LNCAP (cell line): ENCODE measurements at regions not wholly inside any gene's neighbourhood (a gene's known extent, or its start where the extent isn't known, plus 50 kb on each side); places are given as distances from the start of the nearest gene placed in this dataset.

Experiments used
- TF ChIP-seq, protein P1 (sequence below): fragments of 450-650 bp; IDR thresholded peaks from 2 replicates; pipeline ENCODE4 v1.5.1; 2017; ENCODE audit warnings: mild to moderate bottlenecking

DNA sequence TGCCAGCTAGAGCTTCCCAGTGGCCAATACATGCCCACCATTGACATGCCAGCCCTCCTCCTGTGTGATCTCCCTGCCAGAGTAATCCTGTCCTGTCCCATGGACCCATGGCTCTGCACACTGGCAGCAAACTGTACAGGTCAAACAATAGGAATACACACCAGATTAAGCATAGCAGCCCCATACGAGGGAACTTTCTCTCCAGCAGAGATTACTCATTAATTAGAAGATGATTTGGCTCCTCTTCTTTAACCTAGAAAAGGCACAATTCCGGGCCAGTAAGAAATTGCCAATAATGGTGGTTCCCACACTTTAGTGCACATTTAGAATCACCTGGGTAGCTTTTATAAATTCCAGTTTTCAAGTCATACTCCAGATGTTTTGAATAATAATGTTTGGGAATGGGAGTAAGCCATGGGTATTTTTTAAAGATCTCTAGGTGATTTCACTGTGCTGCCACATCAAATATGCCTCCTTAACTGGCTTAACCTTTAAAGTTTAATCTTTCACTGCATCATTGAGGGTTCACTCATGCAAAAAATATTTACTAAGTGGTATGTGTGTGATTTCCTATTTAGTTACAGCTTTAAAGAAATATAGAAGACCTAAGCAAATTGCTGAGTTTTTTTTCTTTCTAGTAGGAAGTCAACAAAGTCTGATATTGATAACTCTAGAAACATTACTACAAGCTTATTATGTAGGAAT lies 277.6 kb upstream of the NWD2 start:
- TF ChIP-seq, protein P1, sequence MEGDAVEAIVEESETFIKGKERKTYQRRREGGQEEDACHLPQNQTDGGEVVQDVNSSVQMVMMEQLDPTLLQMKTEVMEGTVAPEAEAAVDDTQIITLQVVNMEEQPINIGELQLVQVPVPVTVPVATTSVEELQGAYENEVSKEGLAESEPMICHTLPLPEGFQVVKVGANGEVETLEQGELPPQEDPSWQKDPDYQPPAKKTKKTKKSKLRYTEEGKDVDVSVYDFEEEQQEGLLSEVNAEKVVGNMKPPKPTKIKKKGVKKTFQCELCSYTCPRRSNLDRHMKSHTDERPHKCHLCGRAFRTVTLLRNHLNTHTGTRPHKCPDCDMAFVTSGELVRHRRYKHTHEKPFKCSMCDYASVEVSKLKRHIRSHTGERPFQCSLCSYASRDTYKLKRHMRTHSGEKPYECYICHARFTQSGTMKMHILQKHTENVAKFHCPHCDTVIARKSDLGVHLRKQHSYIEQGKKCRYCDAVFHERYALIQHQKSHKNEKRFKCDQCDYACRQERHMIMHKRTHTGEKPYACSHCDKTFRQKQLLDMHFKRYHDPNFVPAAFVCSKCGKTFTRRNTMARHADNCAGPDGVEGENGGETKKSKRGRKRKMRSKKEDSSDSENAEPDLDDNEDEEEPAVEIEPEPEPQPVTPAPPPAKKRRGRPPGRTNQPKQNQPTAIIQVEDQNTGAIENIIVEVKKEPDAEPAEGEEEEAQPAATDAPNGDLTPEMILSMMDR: no peak

DNA sequence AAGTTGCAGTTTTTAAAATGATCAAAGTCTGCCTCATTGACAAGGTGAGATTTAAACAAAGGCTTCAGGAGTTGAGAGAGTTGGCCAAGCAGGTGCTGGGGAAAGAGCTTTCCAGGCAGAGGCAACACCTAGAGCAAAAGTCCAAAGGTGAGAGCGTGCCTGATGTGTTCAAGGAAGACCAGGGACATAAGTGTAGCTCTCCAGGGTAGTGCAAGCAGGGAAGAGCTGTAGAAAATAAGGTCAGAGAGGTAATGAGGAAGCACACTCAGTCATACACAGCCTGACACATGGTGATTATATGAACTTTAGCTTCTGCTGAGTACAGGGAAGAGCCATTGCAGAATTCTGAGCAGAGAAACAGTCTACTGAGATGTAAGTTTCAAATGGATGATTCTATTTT lies 265.0 kb upstream of the NWD2 start:
- TF ChIP-seq, protein P1: no peak

DNA sequence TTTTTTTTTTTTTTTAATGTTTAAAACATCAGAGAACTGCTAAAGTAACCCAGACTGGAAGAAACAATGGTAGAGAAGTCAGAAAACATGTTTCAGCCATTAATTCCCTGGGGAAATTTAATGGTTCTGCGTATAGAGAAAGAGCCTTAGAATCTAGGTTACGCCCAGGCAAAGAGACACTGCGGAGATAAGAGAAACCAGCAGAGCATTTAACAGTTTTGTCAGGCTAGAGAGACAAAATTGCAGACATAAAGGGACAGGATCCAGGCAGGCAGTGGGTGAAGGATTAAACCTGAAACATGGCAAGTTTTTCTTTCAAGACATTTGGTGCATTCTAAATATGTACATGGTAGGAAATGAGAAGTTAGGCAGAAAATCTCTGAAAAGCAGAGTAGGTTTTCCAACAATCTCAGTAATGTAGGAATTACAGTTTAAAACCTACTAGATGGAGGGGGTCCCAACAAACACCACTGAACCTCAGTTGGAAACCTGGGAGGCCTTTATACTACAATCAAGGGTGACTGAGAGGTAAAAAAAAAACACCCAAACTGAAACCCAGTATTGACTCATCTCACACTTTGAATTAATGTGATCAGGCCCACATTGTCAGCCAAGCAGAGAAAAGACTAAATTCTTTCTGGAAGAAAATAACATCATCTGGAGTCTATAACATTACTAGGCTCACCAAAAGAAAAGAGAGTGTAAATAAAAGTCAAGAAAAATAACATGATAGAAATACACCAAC lies 254.2 kb upstream of the NWD2 start:
- TF ChIP-seq, protein P1: no peak

DNA sequence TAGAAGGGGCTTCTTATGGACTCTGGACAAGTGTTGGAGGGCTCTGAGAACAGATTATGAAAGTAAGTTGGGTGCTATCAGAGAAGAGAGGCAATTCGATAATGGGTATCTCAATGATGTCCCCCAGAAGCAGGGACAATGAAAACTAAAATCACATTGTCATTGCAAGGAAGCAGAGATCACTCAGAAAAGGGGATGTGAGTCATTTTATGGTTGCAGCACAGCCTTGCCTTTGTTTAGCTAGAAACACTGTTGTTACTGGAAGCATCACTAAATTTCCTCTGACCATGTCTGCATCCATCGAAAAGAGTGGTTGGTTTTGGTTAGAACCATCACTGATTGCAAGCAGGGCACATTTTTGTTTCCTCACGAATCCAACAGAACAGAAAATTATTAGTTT lies 246.8 kb upstream of the NWD2 start:
- TF ChIP-seq, protein P1: no peak

DNA sequence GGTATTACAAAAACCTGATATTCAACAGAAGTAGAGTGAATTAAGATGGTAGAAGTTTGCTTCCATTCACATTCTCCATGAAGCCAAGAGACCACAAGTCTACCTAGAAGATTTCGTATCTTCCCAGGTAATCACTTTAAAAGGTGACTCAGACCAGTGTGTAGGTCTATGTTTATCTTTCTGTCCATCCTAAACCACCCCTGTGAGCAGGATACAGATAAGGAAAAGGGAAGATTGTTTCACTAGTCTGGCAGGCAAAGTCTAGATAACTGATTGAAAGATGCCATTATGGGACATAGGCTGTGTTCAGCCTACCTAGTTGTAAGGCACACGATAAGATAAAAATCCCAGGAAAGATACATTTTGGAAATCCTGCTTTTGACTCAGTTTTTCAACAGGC lies 244.3 kb upstream of the NWD2 start:
- TF ChIP-seq, protein P1: no peak

DNA sequence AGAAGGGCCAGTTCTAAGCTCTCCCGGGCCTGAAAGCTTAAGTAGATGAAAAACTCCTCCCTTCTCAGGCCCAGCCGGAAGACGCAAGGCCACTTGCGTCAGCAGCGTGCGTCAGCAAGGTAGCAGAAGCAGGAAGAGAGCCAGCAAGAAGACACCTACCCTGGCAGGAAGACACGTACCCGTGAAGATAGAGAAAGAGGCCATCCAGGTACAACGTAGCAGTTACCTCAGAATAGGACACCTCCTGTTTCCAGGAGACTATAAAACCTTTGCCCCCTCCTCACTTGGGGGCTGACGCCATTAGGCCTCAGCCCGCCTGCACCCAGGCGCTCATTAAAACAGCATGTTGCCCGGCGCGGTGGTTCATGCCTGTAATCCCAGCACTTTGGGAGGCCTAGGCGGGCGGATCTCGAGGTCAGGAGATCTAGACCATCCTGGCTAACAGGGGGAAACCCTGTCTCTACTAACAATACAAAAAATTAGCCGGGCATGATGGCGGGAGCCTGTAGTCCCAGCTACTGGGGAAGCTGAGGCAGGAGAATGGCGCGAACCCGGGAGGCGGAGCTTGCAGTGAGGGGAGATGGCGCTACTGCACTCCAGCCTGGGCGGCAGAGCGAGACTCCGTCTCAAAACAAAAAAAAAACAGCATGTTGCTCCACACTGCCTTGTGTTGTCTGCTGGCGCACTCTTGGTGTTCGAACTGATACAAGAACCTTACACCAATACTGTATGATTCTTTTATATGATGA lies 242.7 kb upstream of the NWD2 start:
- TF ChIP-seq, protein P1: no peak

DNA sequence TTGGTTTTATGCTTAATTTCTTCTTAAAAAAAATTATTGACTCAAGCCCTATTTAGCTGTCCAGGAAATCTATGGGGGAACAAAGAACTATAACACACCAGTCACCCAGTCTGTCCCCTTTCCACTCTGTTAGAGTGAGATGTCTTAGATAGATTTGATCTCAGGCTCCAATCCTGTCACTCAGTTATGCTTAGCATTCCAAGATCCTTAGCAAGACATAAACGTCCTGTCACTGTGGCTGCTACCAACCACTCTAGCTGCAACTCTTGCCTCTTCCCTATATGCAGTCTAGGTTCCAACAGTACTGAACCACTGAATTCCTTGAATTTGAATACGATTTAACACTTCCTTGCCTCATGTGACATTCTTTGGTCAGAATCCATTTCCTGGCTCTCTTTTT lies 241.9 kb upstream of the NWD2 start:
- TF ChIP-seq, protein P1: no peak
